GM21447 (cell line): ENCODE measurements at regions not wholly inside any gene's neighbourhood (a gene's known extent, or its start where the extent isn't known, plus 50 kb on each side); places are given as distances from the start of the nearest gene placed in this dataset.
"Not testable (repeated sequence)": the region's sequence is repeated elsewhere in the genome, so short reads cannot be mapped to it uniquely, and the experiment has no call there.

ENCODE experiments used
- ATAC-seq: cut with Tn5 transposase; IDR thresholded peaks from one replicate; pipeline ENCODE4 v1.9.1; 2021; ENCODE audit not compliant: unreplicated experiment

DNA sequence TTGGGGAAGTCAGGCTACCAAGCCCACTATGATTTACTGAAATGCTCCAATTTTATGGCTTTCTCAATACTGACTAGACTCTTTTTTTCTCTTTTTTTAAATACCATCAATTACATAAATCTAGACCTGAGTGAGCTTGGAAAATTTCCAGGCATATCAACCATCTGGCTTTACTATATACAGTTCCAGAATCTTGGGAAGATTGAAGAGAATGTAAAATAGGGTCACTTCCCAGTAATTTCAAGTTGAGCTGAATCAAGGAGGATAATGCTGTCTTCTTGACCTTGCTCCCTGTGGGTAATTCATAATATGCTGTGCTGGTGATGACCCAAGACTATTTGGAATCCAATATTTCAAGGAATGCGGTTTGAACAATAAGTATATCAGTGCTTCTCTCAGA is 108.1 kb downstream of the MAP3K21 start:
- no peak for ATAC-seq

DNA sequence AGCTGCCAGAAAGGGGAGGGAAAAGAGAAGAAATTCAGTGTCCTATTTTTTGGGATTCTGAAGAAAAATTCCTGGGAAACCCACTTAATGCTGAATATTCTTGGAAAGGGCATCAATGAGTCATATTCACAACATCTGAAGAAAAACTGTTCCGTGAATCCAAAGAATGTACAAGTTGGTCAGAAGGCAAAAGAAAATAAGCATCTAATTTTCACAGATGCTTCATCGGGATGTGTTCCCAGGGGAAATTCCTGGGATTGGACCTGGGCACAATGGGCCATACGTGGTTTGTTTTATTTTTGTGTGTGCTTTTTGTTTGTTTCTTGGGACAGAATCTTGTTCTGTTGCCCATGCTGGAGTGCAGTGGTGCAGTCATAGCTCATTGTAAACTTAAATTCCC is 112.2 kb downstream of the MAP3K21 start:
- ATAC-seq, result no peak

DNA sequence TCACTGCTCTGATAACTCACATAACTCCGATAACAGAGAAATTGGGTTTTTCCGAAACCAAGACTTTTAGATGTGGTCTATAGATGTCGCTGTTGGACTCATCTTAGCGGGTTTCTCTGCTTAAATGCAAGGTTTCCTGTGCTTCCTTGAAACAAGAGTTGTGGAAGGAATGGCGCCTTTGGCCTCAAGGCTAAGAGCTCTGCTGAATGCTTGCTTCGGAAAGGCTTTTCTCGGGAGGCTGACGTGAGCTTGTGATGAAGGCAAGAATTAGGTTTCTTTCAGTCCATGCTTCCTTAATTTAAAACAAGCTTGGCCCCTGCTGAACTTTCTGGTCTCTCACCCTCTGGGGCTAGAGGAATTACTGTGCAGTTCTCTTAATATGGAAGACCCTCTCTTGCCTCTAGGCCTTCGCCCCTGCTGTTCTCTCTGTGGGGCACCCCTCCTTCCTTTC is 113.5 kb downstream of the MAP3K21 start:
- no peak for ATAC-seq

DNA sequence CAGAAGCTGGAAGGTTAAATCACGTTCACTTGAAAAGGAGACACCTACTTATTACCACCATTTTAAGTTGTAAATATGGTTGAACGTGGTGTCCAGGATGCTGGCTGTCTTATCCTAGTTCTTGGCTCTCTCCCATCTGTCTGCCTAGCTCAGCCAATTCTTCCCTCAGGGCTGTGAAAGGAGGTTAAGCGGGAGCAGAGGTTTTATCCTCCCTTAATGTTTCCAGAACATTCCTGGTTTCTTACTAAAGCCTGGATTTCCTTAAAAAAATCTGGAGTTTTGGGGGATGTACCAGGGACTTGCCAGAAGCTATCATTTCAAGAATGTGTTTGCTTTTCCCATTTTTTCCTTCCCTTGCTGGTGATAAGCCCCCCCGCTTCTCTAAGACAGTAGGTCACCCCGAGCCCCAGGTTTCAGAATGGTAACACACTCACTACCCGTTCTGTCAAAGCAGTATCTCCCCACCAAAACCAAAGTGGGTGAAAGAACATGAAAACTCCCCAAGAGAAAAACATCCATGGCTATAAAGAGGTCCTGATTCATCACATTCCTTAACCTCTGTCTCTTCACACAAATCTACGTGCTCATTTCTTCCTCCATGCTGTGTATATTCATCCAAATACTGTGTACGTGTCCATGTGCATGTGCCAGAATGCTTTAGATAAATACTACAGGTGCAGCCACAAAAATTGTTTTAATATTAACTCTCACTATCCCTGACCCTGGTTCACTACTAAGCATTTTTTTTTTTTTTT is 114.7 kb downstream of the MAP3K21 start:
- ATAC-seq, result no peak

DNA sequence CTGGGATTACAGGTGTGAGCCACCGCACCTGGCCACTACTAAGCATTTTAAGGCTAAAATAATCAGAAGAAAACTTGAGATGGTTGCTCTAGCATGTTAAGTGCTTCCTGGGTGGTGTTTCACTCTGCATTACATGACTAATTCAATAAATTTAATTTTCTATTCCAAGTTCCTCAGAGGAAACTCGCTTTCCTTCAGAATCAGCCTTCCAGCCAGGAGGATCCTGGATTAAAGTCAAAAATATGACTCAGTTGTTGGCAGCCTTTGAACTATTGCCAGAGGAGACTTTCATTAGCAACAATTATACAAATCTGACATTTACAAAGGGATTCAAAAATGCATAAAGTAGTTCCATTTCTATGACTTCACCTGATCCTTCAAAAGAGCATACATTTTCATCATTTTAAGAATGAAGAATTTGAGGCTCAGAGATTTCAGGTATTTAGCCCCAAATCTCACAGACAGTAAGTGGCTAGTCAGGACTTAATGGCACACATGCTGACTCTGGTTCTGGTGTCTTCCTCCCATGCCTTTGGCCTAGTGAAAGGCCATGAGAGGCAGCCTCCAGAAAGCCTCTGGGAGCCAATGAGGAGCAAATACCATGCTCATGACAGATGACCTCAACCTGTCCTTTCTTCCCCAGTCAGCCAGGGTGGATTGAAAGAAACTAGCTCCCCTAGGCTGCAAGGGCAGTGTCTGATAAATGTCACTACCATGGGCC is 115.7 kb downstream of the MAP3K21 start:
- ATAC-seq, result no peak

DNA sequence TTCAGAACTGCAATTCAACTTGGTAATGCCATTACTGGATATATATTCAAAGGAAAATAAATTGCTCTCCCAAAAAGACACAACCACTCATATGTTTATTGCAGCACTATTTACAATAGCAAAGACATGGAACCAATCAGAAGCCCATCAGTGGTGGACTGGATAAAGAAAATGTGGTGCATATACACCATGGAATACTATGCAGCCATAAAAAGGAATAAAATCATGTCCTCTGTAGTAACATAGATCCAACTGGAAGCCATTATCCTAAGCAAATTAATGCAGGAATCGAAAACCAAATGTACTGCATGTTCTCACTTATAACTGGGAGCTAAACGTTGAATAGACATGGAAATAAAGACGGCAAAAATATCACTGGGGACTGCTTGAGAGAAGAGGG is 117.0 kb downstream of the MAP3K21 start:
- no peak for ATAC-seq

DNA sequence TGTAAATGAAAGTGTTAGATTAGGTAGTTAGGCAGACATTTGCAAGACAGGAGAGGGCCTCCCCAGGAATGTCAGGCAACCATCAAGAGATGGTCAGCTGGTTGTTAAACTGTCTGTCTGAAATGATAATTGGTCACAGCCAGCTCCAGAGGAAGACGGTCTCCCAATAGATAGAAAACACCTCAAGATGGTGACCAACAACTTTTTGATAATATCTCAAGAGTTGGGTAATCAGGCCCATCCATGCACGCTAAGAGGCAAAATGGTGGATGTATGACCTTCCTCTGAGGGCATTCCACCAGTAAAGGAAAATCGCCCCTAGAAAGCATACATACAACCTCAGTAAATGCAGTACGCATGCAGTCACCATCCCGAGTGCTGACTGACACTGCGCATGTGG is 118.2 kb downstream of the MAP3K21 start:
- ATAC-seq, result no peak

DNA sequence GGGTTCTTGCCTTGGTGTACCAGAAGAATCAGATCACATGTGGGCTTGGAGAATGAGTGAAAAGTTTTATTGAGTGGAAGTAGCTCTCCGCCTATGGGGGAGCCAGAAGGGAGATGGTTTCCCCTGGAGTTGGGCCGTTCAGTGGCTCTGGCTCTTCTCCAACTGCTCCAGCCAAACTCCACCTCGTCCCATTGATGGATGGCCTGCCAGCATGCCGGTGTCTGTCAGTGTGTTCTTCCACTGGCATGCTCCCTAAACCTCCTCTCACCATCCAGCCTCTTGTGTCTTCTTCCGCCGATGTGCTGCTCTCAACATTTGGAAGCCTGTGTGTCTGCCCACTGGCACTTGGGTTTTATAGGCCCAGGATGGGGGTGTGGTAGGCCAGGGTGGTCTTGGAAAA is 119.4 kb downstream of the MAP3K21 start:
- ATAC-seq, result no peak

DNA sequence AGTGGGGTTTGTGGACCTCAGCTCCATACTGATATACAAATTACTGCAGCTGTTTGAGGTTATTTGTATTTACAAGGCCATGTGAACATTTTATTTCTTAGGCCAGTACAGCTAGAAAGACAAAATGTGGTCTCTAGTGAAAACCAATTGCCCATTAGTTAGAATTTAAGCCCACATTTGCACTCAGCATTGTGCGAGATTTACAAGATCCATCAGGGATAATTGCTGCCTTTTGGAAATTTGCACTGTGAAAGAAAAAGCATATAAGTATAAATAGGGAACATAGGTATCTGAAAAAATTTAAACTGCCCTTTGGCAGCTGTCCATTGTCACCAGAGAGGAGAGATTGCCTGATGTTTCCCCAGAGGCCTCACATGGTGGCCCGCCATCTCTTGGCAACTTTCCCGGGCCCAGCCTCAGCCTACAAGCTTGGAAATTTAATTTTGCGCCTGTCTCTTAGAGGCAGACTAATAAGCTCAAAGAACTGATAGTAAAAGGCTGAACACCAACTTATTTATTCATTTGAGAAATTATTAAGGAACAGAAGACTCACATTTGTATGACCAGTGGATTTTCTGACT is 120.7 kb downstream of the MAP3K21 start:
- ATAC-seq, result no peak

DNA sequence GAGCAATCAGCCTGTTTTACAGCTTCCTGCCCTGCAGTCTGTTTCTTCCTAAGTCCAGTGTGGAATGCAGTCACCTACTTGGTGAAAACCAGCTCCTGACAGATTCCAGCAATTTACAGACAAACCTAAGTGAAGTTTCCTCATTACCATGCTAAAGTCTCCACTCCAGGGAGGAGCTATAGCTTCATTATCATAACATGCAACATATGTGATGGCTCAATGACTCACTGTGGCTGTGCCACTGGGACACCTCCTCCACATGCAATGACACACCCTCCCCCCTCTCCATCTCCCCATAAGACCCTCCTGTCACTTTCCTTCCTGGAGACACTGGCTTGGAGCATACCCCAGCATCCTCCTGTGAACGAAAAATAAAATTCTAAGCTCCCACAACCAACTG is 125.2 kb downstream of the MAP3K21 start:
- no peak for ATAC-seq

DNA sequence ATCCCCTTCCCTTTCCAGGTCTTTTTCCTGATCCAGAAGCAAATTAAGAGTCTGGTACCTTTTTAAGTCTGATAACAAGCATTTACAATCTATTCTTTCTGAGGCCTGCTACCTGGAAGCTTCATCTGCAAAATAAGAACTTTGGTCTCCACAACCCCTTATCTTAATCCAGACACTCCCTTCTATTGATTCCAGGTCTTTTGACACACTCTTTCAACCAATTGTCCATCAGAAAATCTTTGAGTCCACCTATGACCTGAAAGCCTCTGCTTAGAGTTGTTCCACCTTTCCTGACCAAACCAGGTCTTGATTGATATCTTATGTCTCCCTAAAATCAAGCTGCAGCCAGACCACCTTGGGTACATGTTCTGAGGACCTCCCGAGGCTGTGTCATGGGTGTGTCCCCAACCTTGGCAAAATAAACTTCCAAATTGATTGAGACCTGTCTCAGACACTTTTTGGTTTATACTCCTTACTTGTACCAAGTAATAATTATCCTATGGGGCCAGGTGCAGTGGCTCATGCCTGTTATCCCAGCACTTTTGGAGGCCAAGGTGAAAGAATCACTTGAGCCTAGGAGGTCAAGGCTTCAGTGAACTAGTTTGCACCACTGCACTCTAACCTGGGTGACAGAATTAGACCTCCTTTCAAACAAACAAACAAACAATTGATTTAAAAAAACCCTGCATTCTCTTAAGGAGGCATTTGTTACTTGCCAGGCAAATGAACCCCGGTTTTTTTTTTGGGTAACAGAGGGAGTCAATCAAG is 126.1 kb downstream of the MAP3K21 start:
- no peak for ATAC-seq

DNA sequence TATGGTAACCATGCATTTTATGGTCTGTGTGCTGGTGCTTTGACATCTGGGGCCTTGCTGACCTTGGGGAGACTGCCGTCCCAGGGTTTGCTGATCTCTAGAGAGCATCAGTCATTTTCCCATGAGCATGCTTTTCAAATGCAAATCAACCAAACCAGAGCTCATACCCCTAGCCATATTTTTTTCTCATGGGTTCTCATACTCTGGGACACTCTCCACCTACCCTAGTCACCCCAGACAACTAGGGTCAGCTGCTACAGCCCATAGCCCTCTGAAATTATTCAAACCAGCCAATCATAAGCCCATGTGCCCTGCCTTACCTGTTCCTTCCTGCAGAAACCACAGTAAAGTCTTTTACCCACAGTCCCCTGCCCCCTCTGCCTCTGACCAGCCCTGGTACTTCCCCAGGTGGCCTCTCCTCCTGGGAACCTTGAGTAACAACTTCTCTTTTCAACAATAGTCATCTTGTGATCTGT is 132.0 kb downstream of the MAP3K21 start:
- ATAC-seq, result peak; percentile 78

DNA sequence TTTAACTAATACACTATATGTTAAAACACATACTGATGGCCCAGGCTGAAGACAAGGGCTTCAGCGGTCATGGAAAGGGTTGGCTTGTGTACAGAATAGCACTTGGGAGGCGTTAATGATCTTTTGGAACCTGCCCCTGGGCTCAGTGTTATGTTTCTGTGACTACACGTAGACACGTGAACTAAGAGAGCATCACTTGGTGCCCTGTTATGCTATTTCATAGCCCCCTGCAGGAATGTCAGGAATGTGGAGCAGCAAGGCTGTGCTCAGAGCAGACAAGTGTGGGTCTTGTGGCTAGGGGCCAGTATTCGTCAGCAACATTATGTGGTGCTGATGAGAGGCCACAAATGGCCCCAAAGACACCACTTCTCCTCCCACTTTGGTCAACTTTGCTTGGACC is 132.4 kb downstream of the MAP3K21 start:
- ATAC-seq, result peak; percentile 13

DNA sequence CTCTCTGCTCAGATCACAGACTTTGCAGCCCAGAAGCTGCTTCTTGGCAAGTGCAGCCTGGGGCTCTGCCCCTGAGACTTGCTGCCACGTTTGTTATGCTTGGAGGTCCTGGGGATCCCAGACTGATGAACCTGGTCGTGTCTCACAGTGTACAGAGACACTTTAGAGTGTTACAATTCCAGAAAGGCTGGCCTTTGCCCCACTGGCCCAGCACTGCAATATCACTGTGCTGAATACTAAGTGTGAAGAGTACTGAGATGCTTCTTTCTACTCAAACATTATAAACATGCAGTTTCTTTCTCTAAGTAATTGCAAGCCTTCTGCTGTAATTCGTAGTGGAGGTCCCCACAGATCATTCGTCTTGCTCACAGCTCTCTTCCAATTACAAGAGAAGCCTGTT is 133.2 kb downstream of the MAP3K21 start:
- ATAC-seq, result no peak

DNA sequence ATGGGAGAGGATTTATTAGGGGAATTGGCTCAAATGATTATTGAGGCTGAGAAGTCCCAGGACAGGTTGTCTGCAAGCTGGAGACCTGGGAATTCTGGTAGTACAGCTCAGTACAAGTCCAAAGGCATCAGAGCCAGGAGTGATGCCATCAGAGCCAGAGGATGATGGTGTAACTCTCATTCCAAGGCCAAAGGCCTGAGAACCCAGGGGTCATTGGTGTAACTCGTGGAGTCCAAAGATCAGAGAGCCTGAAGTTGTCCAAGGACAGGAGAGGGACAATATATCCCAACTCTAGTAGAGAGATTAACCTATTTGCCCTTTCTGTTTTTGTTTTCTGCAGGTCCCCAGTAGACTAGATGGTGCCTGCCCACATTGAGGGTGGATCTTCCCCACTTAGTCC is 134.3 kb downstream of the MAP3K21 start:
- ATAC-seq, result no peak

DNA sequence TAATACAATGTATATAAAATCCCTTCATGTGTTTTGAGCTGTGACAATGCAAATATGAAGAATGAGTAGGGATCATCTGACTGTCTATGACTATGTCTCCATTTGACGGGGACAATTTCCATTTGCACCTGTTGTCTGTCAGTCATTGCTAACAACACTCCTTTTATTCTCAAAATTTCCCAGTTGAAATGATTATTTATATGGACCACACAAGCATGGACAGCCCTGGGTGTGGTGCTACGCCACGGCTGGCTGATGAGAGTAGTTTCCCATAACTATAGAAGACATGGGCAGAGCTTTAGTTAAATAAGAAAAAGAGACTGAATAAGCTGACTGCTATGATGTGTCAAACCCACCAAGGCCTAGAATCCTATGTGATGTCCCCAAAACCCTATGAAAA is 135.8 kb downstream of the MAP3K21 start:
- no peak for ATAC-seq

DNA sequence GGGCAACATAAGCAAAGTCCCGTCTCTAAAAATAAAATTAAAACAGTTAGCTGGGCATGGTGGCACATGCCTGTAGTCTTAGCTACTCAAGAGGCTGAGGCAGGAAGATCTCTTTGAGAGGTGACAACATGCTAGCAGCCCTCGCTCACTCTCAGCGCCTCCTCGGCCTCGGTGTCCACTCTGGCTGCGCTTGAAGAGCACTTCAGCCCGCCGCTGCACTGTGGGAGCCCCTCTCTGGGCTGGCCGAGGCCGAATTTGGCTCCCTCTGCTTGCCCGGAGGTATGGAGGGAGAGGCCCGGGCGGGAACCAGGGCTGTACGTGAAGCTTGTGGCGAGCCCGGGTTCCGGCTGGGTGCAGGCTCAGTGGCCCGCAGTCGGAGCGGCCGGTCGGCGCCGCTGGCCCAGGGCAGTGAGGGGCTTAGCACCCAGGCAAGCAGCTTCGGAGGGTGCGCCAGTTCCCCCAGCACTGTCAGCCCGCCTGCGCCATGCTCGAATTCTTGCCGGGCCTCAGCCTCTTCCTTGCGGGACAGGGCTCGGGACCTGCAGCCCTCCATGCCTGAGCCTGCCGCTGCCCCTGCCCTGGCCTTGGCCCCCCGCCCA is 138.3 kb downstream of the MAP3K21 start:
- ATAC-seq, result no peak

DNA sequence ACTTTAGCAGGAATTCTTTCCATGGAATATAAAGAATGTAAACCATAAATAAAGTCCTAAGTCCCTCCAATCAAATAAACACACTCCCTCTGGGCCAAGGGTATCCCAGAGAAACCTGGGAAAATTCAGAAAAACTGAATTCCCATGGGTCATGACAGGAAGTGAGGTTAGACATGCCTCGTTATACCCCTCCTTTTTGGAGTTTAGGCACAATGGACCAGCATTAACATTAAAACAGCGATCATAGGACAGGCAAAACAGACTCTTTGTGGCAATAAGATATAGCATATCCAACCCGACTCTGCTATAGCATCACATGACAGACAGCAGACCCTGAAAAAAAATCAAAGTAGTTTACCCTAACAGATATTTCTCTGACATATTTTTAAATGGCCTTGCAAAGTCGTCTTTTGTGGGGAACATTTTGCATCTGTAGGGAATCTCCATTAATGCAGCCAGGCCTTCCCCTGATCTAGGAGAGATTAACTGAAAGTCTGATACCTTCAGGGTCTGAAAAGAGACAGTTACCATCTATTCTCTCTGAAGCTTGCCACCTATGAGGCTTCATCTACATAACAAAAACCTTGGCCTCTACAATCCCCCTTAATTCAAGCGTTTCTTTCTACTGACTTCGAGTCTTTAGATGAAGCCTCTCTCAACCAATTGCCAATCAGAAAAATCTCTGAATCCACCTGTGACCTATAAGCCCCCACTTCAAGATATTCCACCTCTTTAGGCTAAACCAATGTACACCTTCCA is 143.0 kb upstream of the KCNK1 start:
- no peak for ATAC-seq

DNA sequence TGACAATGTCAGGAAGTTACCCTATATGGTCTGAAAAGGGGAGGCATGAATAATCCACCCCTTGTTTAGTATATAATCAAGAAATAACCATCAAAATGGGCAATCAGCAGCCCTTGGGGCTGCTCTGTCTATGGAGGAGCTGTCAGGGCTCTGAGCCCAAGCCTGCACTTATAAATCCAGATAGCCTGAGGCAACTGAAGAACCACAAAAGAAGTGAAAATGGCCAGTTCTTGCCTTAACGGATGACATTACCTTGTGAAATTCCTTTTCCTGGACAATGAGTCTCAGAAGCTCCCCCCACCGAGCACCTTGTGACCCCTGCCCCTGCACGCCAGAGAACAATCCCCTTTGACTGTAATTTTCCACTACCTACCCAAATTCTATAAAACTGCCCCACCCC is 142.1 kb upstream of the KCNK1 start:
- not testable (repeated sequence) for ATAC-seq

DNA sequence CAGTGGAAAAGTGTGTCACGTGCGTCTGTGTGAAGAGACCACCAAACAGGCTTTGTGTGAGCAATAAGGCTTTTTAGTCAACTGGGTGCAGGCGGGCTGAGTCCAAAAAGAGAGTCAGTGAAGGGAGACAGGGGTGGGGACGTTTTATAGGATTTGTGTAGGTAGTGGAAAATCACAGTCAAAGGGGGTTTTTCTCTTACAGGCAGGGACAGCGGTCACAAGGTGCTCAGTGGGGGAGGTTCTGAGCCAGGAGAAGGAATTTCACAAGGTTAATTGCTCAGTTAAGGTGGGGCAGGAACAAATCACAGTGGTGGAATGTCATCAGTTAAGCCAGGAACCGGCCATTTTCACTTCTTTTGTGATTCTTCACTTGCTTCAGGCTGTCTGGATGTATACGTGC is 141.1 kb upstream of the KCNK1 start:
- not testable (repeated sequence) for ATAC-seq
